HL-60 (cell line): ENCODE measurements at regions not wholly inside any gene's neighbourhood (a gene's known extent, or its start where the extent isn't known, plus 50 kb on each side); places are given as distances from the start of the nearest gene placed in this dataset.

ENCODE experiments used
- DNase-seq, 2 experiments: peaks; one replicate each; pipeline ENCODE4 v3.0.0-alpha.2; 2010 to 2020; ENCODE audit warnings: low read depth in 1 of 2, low spot score in 1 of 2
- H3K27ac ChIP-seq: fragments of 250-450 bp; sonication (Bioruptor Pico); replicated peaks from 2 replicates; pipeline ENCODE4 v1.5.1; 2020; ENCODE audit warnings: mild to moderate bottlenecking, moderate library complexity
- H3K27me3 ChIP-seq: fragments of 250-450 bp; sonication (Bioruptor Pico); 2 replicates; pipeline ENCODE4 v1.5.1; 2021; ENCODE audit warnings: mild to moderate bottlenecking, moderate library complexity; ENCODE audit not compliant: insufficient read depth, poor library complexity, severe bottlenecking
- H3K4me3 ChIP-seq: replicated peaks from 2 replicates; pipeline ENCODE4 v1.5.1; 2011; ENCODE audit warnings: mild to moderate bottlenecking, control low read depth, low read length; ENCODE audit not compliant: insufficient read depth
- GABPA ChIP-seq: IDR thresholded peaks from 2 replicates; pipeline ENCODE4 v1.6.1; 2012; ENCODE audit warnings: low read depth
- POLR2AphosphoS5 ChIP-seq: IDR thresholded peaks from 2 replicates; pipeline ENCODE4 v1.6.1; 2012; ENCODE audit warnings: low read depth
- SPI1 ChIP-seq: IDR thresholded peaks from 2 replicates; pipeline ENCODE4 v1.6.1; 2012; ENCODE audit warnings: low read depth, mild to moderate bottlenecking, borderline replicate concordance
- TF ChIP-seq, protein P1 (sequence below): IDR thresholded peaks from one replicate; pipeline ENCODE4 v1.5.1; 2011; ENCODE audit warnings: low read length, control low read depth, inconsistent platforms; ENCODE audit not compliant: insufficient read depth
- TF ChIP-seq, protein P2 (sequence below): IDR thresholded peaks from 2 replicates; pipeline ENCODE4 v1.6.1; 2012; ENCODE audit warnings: low read depth; ENCODE audit not compliant: insufficient replicate concordance

DNA sequence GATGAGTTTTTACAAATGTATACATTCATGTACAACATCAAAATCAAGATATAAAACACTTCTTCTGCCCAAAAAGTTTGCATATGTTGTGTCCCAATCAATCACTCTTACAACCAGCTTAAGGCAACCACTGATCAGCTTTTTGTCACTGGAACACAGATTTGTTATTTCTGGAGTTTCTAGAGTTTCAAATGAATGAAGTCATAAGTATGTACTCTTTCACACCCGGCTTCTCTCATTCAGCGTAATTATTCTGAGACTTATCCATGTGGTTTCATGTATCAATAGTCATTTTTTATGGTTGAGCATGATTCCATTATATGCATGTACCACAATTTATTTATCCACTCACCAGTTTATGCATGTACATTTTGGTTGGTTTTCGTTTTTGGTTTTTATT lies 53.0 kb upstream of the CORO2B start:
- no peak for TF ChIP-seq SPI1
- TF ChIP-seq, protein P1, sequence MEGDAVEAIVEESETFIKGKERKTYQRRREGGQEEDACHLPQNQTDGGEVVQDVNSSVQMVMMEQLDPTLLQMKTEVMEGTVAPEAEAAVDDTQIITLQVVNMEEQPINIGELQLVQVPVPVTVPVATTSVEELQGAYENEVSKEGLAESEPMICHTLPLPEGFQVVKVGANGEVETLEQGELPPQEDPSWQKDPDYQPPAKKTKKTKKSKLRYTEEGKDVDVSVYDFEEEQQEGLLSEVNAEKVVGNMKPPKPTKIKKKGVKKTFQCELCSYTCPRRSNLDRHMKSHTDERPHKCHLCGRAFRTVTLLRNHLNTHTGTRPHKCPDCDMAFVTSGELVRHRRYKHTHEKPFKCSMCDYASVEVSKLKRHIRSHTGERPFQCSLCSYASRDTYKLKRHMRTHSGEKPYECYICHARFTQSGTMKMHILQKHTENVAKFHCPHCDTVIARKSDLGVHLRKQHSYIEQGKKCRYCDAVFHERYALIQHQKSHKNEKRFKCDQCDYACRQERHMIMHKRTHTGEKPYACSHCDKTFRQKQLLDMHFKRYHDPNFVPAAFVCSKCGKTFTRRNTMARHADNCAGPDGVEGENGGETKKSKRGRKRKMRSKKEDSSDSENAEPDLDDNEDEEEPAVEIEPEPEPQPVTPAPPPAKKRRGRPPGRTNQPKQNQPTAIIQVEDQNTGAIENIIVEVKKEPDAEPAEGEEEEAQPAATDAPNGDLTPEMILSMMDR: no peak
- no peak for TF ChIP-seq POLR2AphosphoS5
- TF ChIP-seq, protein P2, sequence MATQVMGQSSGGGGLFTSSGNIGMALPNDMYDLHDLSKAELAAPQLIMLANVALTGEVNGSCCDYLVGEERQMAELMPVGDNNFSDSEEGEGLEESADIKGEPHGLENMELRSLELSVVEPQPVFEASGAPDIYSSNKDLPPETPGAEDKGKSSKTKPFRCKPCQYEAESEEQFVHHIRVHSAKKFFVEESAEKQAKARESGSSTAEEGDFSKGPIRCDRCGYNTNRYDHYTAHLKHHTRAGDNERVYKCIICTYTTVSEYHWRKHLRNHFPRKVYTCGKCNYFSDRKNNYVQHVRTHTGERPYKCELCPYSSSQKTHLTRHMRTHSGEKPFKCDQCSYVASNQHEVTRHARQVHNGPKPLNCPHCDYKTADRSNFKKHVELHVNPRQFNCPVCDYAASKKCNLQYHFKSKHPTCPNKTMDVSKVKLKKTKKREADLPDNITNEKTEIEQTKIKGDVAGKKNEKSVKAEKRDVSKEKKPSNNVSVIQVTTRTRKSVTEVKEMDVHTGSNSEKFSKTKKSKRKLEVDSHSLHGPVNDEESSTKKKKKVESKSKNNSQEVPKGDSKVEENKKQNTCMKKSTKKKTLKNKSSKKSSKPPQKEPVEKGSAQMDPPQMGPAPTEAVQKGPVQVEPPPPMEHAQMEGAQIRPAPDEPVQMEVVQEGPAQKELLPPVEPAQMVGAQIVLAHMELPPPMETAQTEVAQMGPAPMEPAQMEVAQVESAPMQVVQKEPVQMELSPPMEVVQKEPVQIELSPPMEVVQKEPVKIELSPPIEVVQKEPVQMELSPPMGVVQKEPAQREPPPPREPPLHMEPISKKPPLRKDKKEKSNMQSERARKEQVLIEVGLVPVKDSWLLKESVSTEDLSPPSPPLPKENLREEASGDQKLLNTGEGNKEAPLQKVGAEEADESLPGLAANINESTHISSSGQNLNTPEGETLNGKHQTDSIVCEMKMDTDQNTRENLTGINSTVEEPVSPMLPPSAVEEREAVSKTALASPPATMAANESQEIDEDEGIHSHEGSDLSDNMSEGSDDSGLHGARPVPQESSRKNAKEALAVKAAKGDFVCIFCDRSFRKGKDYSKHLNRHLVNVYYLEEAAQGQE: no peak
- TF ChIP-seq GABPA: no peak
- Histone ChIP-seq H3K4me3 (no peak overlapping the region), H3K27ac (no peak overlapping the region), H3K27me3 (no peaks in the 10 kb centered on the region)
- no peak for DNase-seq

DNA sequence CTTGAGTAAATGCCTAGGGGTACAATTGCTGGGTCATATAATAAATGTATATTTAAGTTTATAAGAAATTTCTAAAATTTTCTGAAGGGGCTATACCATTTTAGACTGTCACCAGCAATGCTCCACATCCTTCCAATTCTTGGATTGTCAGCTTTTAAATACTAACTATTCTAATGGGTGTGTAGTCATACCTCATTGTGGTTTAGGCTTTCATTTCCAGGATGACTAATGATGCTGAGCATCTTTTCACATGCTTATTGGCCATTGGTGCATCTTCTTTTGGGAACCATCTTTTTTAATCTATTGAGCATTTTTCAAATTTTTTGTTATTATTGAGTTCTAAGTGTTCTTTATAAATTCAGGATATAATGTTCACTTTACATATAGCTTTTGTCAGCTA lies 52.5 kb upstream of the CORO2B start:
- TF ChIP-seq, protein P1: no peak
- TF ChIP-seq SPI1: no peak
- TF ChIP-seq GABPA: no peak
- TF ChIP-seq, protein P2: no peak
- no peak for TF ChIP-seq POLR2AphosphoS5
- Histone ChIP-seq H3K27me3 (no peaks in the 10 kb centered on the region), H3K4me3 (no peak overlapping the region), H3K27ac (no peak overlapping the region)
- DNase-seq: no peak

DNA sequence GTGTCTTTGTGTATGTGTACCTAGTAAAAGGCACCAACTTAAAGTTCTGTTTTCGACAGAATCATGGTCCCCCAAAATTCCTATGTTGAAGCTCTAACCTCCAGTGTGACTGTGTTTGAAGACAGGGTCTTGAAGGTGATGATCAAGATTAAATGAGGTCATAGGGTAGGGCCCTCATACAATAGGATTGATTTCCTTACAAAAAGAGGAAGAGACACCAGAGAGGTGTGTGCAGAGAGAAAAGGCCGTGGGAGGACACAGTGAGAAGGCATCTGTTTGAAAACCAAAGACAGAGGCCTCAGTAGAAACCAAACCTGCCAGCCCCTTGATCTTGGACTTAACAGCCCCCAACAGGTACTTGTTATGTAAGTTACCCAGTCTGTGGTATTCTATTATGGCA lies 52.0 kb upstream of the CORO2B start:
- TF ChIP-seq, protein P2: no peak
- TF ChIP-seq GABPA (no peak), POLR2AphosphoS5 (no peak), SPI1 (peak; percentile 93)
- H3K4me3 ChIP-seq: no peak overlapping the region
- no peaks in the 10 kb centered on the region for H3K27me3 ChIP-seq
- DNase-seq: peak in 1 of 2 experiments; percentile 44
- no peak overlapping the region for H3K27ac ChIP-seq
